Neural cell (in vitro differentiated cells): ENCODE measurements at regions not wholly inside any gene's neighbourhood (a gene's known extent, or its start where the extent isn't known, plus 50 kb on each side); places are given as distances from the start of the nearest gene placed in this dataset.
"Not testable (repeated sequence)": the region's sequence is repeated elsewhere in the genome, so short reads cannot be mapped to it uniquely, and the experiment has no call there.

Experiments used
- H2AFZ ChIP-seq: fragments of 200-600, 300-800 bp; sonication (generic), shearing (Covaris generic); 2 replicates; pipeline ENCODE4 v1.6.0; 2014; ENCODE audit warnings: low read depth, mild to moderate bottlenecking, antibody characterized with exemption, low read length, moderate library complexity
- H3F3A ChIP-seq: fragments of 200-600 bp; shearing (Covaris generic); 2 replicates; pipeline ENCODE4 v1.6.1; 2016; ENCODE audit warnings: mild to moderate bottlenecking, moderate library complexity, mixed read lengths, antibody characterized with exemption, low read length; ENCODE audit not compliant: insufficient read depth, poor library complexity, severe bottlenecking
- H3K27ac ChIP-seq: fragments of 200-600, 300-800 bp; sonication (generic), shearing (Covaris generic); 2 replicates; pipeline ENCODE4 v1.5.1; 2014; ENCODE audit warnings: mild to moderate bottlenecking, low read length, moderate library complexity
- H3K27me3 ChIP-seq: fragments of 300-800, 200-600 bp; sonication (generic), shearing (Covaris generic); 2 replicates; pipeline ENCODE4 v1.6.0; 2014; ENCODE audit warnings: mild to moderate bottlenecking, low read depth, low read length, moderate library complexity; ENCODE audit not compliant: insufficient read depth
- H3K36me3 ChIP-seq: fragments of 300-800, 200-600 bp; sonication (generic), shearing (Covaris generic); 2 replicates; pipeline ENCODE4 v1.5.1; 2014; ENCODE audit warnings: mild to moderate bottlenecking, antibody characterized with exemption, low read length, moderate library complexity; ENCODE audit not compliant: insufficient read depth
- H3K4me2 ChIP-seq: fragments of 300-800, 200-600 bp; sonication (generic), shearing (Covaris generic); 2 replicates; pipeline ENCODE4 v1.6.0; 2014; ENCODE audit warnings: mild to moderate bottlenecking, low read length
- H3K4me3 ChIP-seq: fragments of 300-800, 200-600 bp; sonication (generic), shearing (Covaris generic); 2 replicates; pipeline ENCODE4 v1.5.1; 2014; ENCODE audit warnings: mild to moderate bottlenecking, low read length, moderate library complexity
- H3K79me2 ChIP-seq: fragments of 200-600 bp; shearing (Covaris generic); replicated peaks from 2 replicates; pipeline ENCODE4 v1.6.0; 2014; ENCODE audit warnings: mild to moderate bottlenecking, low read length, moderate library complexity; ENCODE audit not compliant: insufficient read depth
- H3K9ac ChIP-seq: fragments of 300-800, 200-600 bp; sonication (generic), shearing (Covaris generic); 2 replicates; pipeline ENCODE4 v1.6.1; 2016; ENCODE audit warnings: mild to moderate bottlenecking, low read length, mixed read lengths
- H3K9me2 ChIP-seq: fragments of 200-600 bp; shearing (Covaris generic); 2 replicates; pipeline ENCODE4 v1.6.1; 2016; ENCODE audit warnings: mild to moderate bottlenecking, low read length, mixed read lengths; ENCODE audit not compliant: insufficient read depth
- H3K9me3 ChIP-seq: fragments of 200-600, 300-800 bp; sonication (generic), shearing (Covaris generic); 2 replicates; pipeline ENCODE4 v1.6.1; 2016; ENCODE audit warnings: mild to moderate bottlenecking, mixed run types, low read length, moderate library complexity, mixed read lengths
- H4K20me1 ChIP-seq: fragments of 200-600 bp; shearing (Covaris generic); 2 replicates; pipeline ENCODE4 v1.6.1; 2016; ENCODE audit warnings: mild to moderate bottlenecking, mixed run types; ENCODE audit not compliant: insufficient read depth
- EP300 ChIP-seq: fragments of 450-650 bp; conservative IDR thresholded peaks from 2 replicates; pipeline ENCODE4 v1.6.1; 2014; ENCODE audit warnings: antibody characterized with exemption, mild to moderate bottlenecking, moderate library complexity; ENCODE audit not compliant: poor library complexity, severe bottlenecking
- EZH2 ChIP-seq: fragments of 200-600, 300-800 bp; shearing (Covaris generic), sonication (generic); IDR thresholded peaks from 2 replicates; pipeline ENCODE4 v1.6.1; 2014; ENCODE audit warnings: antibody characterized with exemption, low read length, borderline replicate concordance, mild to moderate bottlenecking; ENCODE audit not compliant: insufficient read depth, poor library complexity, severe bottlenecking
- MXI1 ChIP-seq: fragments of 450-650 bp; conservative IDR thresholded peaks from 2 replicates; pipeline ENCODE4 v1.6.1; 2014; ENCODE audit warnings: antibody characterized with exemption, mild to moderate bottlenecking; ENCODE audit not compliant: poor library complexity, severe bottlenecking
- POLR2AphosphoS5 ChIP-seq: IDR thresholded peaks from 2 replicates; pipeline ENCODE4 v1.6.1; 2012
- RAD21 ChIP-seq: fragments of 450-650 bp; conservative IDR thresholded peaks from 2 replicates; pipeline ENCODE4 v1.6.1; 2014; ENCODE audit warnings: antibody characterized with exemption, mild to moderate bottlenecking, moderate library complexity
- SMC3 ChIP-seq: fragments of 450-650 bp; conservative IDR thresholded peaks from 2 replicates; pipeline ENCODE4 v1.6.1; 2014; ENCODE audit warnings: antibody characterized with exemption, mild to moderate bottlenecking, moderate library complexity; ENCODE audit not compliant: poor library complexity
- TAF1 ChIP-seq: IDR thresholded peaks from 2 replicates; pipeline ENCODE4 v1.6.1; 2012; ENCODE audit warnings: low read depth
- TF ChIP-seq, protein P1 (sequence below): IDR thresholded peaks from 2 replicates; pipeline ENCODE4 v1.6.1; 2012; ENCODE audit warnings: borderline replicate concordance
- TF ChIP-seq, protein P2 (sequence below): fragments of 450-650 bp; IDR thresholded peaks from 2 replicates; pipeline ENCODE4 v1.5.1; 2014; ENCODE audit warnings: antibody characterized with exemption, mild to moderate bottlenecking, moderate library complexity; ENCODE audit not compliant: poor library complexity, severe bottlenecking

DNA sequence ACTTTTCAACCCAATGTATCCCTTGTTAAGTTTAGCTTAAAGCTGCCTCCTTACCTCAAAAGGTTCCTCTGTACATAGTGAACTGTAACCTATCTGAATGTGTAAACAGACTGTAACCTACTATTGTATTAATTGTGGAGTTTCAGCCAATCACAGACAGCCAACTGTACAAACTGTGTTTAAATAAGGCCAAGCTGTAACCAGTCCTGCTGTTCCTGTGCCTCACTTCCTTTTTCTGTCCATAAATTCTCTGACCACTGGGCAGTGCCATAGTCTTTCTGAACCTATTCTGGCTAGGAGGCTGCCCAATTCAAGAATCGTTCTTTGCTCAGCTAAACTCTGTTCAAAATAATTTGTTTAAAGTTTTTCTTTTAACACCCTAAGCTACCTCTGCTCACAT is 74.7 kb upstream of the DAPK1 start:
- no peaks in the 10 kb centered on the region for H3K79me2 ChIP-seq
- no peak overlapping the region for H3K27ac ChIP-seq
- H3K9ac ChIP-seq = no peak overlapping the region
- no peak overlapping the region for H3K4me3 ChIP-seq
- H3K9me2 ChIP-seq = no peaks in the 10 kb centered on the region
- no peaks in the 10 kb centered on the region for H3F3A ChIP-seq
- H2AFZ ChIP-seq = no peak overlapping the region
- no peaks in the 10 kb centered on the region for H4K20me1 ChIP-seq
- TF ChIP-seq TAF1 (no peak), EP300 (no peak), SMC3 (no peak), EZH2 (no peak), RAD21 (no peak), POLR2AphosphoS5 (no peak), MXI1 (no peak)
- TF ChIP-seq, protein P1, sequence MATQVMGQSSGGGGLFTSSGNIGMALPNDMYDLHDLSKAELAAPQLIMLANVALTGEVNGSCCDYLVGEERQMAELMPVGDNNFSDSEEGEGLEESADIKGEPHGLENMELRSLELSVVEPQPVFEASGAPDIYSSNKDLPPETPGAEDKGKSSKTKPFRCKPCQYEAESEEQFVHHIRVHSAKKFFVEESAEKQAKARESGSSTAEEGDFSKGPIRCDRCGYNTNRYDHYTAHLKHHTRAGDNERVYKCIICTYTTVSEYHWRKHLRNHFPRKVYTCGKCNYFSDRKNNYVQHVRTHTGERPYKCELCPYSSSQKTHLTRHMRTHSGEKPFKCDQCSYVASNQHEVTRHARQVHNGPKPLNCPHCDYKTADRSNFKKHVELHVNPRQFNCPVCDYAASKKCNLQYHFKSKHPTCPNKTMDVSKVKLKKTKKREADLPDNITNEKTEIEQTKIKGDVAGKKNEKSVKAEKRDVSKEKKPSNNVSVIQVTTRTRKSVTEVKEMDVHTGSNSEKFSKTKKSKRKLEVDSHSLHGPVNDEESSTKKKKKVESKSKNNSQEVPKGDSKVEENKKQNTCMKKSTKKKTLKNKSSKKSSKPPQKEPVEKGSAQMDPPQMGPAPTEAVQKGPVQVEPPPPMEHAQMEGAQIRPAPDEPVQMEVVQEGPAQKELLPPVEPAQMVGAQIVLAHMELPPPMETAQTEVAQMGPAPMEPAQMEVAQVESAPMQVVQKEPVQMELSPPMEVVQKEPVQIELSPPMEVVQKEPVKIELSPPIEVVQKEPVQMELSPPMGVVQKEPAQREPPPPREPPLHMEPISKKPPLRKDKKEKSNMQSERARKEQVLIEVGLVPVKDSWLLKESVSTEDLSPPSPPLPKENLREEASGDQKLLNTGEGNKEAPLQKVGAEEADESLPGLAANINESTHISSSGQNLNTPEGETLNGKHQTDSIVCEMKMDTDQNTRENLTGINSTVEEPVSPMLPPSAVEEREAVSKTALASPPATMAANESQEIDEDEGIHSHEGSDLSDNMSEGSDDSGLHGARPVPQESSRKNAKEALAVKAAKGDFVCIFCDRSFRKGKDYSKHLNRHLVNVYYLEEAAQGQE = no peak
- TF ChIP-seq, protein P2, sequence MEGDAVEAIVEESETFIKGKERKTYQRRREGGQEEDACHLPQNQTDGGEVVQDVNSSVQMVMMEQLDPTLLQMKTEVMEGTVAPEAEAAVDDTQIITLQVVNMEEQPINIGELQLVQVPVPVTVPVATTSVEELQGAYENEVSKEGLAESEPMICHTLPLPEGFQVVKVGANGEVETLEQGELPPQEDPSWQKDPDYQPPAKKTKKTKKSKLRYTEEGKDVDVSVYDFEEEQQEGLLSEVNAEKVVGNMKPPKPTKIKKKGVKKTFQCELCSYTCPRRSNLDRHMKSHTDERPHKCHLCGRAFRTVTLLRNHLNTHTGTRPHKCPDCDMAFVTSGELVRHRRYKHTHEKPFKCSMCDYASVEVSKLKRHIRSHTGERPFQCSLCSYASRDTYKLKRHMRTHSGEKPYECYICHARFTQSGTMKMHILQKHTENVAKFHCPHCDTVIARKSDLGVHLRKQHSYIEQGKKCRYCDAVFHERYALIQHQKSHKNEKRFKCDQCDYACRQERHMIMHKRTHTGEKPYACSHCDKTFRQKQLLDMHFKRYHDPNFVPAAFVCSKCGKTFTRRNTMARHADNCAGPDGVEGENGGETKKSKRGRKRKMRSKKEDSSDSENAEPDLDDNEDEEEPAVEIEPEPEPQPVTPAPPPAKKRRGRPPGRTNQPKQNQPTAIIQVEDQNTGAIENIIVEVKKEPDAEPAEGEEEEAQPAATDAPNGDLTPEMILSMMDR = no peak
- H3K27me3 ChIP-seq = no peaks in the 10 kb centered on the region
- no peak overlapping the region for H3K4me2 ChIP-seq
- H3K36me3 ChIP-seq = no peaks in the 10 kb centered on the region
- H3K9me3 ChIP-seq = no peaks in the 10 kb centered on the region

DNA sequence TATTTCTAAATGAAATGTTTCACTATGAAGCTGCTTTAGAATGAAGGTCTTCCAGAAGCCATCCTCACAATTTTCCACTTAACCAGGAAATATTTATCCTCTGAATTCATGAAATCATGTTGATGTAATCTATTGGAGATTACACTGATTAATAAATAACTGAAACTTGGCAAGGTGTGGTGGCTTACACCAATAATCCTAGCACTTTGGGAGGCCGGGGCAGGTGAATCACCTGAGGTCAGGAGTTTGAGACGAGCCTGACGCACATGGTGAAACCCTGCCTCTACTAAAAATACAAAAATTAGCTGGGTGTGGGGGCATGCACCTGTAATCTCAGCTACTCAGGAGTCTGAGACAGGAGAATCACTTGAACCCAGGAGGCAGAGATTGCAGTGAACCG is 73.8 kb upstream of the DAPK1 start:
- H3K9ac ChIP-seq, H3K27me3 ChIP-seq, H2AFZ ChIP-seq, H4K20me1 ChIP-seq, H3K79me2 ChIP-seq, H3K9me3 ChIP-seq, H3K4me3 ChIP-seq, H3K4me2 ChIP-seq, H3K9me2 ChIP-seq, H3F3A ChIP-seq, H3K27ac ChIP-seq, H3K36me3 ChIP-seq: not testable (repeated sequence)

DNA sequence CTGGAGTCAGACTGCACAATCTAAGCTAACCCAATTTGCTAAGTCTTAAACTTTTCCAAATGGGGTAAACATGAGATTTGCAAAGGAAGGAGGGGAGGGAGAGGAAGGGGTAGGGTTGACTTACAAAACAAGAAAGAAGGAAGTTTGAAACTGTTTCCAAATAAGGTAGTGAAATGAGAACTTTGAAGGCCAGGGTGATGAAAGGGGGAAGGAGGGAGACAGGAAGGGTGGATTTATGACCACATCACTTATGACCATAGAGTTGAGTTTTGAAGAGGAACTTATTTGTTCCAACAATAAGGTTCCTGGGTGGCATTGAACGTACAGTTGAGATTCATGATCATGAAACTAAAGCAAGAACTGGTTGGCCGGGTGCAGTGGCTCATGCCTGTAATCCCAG is 72.5 kb upstream of the DAPK1 start:
- Histone ChIP-seq H3K9ac (no peak overlapping the region), H3K27ac (no peak overlapping the region), H3F3A (no peaks in the 10 kb centered on the region), H3K9me3 (no peaks in the 10 kb centered on the region), H3K79me2 (no peaks in the 10 kb centered on the region), H3K9me2 (no peaks in the 10 kb centered on the region), H3K27me3 (no peaks in the 10 kb centered on the region), H3K36me3 (no peaks in the 10 kb centered on the region), H3K4me2 (no peak overlapping the region), H2AFZ (no peak overlapping the region), H3K4me3 (no peak overlapping the region), H4K20me1 (no peaks in the 10 kb centered on the region)
- TF ChIP-seq RAD21 (no peak), EP300 (no peak)
- TF ChIP-seq, protein P2 = no peak
